GM23338 (cell line): ENCODE measurements at regions not wholly inside any gene's neighbourhood (a gene's known extent, or its start where the extent isn't known, plus 50 kb on each side); places are given as distances from the start of the nearest gene placed in this dataset.

Experiments used
- CREB1 ChIP-seq: fragments of 250-450 bp; sonication (Bioruptor Pico); IDR thresholded peaks from 2 replicates; pipeline ENCODE4 v1.5.0; 2020; ENCODE audit warnings: low read depth, mild to moderate bottlenecking, moderate library complexity
- CTCF ChIP-seq, 2 experiments: fragments of 200-600 bp in 1 of 2; sonication (generic) in 1 of 2; conservative IDR thresholded peaks; 2 replicates each; pipeline versions ENCODE4 v1.5.1 to v1.6.1; 2016 to 2017; ENCODE audit warnings: antibody characterized with exemption in 2 of 2, low read depth in 2 of 2, mild to moderate bottlenecking in 2 of 2, moderate library complexity in 1 of 2
- EZH2 ChIP-seq: fragments of 200-600 bp; sonication (generic); IDR thresholded peaks from one replicate; pipeline ENCODE4 v1.8.0; 2017; ENCODE audit warnings: antibody characterized with exemption, mild to moderate bottlenecking, low read depth; ENCODE audit not compliant: unreplicated experiment
- EZH2phosphoT487 ChIP-seq: fragments of 200-600 bp; sonication (generic); IDR thresholded peaks from one replicate; pipeline ENCODE4 v1.8.1; 2018; ENCODE audit warnings: antibody characterized with exemption; ENCODE audit not compliant: unreplicated experiment
- JUNB ChIP-seq: IDR thresholded peaks from one replicate; pipeline ENCODE4 v1.6.1; 2016; ENCODE audit warnings: antibody characterized with exemption; ENCODE audit not compliant: unreplicated experiment
- NANOG ChIP-seq: IDR thresholded peaks from 2 replicates; pipeline ENCODE4 v1.6.1; 2016; ENCODE audit warnings: antibody characterized with exemption, borderline replicate concordance
- POLR2AphosphoS5 ChIP-seq: IDR thresholded peaks from 2 replicates; pipeline ENCODE4 v1.6.1; 2016; ENCODE audit warnings: antibody characterized with exemption, low read depth
- REST ChIP-seq: IDR thresholded peaks from one replicate; pipeline ENCODE4 v1.6.1; 2018; ENCODE audit warnings: antibody characterized with exemption; ENCODE audit not compliant: unreplicated experiment
- ZNF114 ChIP-seq: fragments of 250-450 bp; sonication (Bioruptor Pico); IDR thresholded peaks from 2 replicates; pipeline ENCODE4 v1.5.0; 2020; ENCODE audit warnings: mild to moderate bottlenecking, moderate library complexity
- ZNF462 ChIP-seq: fragments of 250-450 bp; sonication (Bioruptor Pico); IDR thresholded peaks from 2 replicates; pipeline ENCODE4 v1.5.0; 2020; ENCODE audit warnings: mild to moderate bottlenecking, moderate library complexity

- TF ChIP-seq EZH2phosphoT487 (no peak), CTCF (conservative IDR thresholded peaks at IDR 0.05; ENCODE audit: low read depth in 2 of 2) (no peak), EZH2 (no peak), POLR2AphosphoS5 (no peak), ZNF114 (CRISPR knock-in tag) (no peak), ZNF462 (no peak), CREB1 (CRISPR knock-in tag) (no peak), REST (no peak), JUNB (no peak), NANOG (no peak)
These were observed 74.1 kb upstream of the BZW1 start for GRCh38 chr2:200737585-200737984.
